IPS DF 6.9 (cell line): ENCODE measurements at regions not wholly inside any gene's neighbourhood (a gene's known extent, or its start where the extent isn't known, plus 50 kb on each side); places are given as distances from the start of the nearest gene placed in this dataset.

Experiments used
- DNase-seq: peaks from one replicate; pipeline ENCODE4 v3.0.0-alpha.2; 2013; ENCODE audit warnings: low read depth, low spot score
- H3K27ac ChIP-seq: one replicate; pipeline ENCODE4 v1.5.1; 2013; ENCODE audit warnings: low read length, control low read depth
- H3K27me3 ChIP-seq: 2 replicates; pipeline ENCODE4 v1.6.1; 2013; ENCODE audit warnings: mild to moderate bottlenecking, low read length; ENCODE audit not compliant: control insufficient read depth, insufficient read depth
- H3K36me3 ChIP-seq: 2 replicates; pipeline ENCODE4 v1.6.1; 2013; ENCODE audit warnings: low read length; ENCODE audit not compliant: control insufficient read depth, insufficient read depth
- H3K4me1 ChIP-seq: 2 replicates; pipeline ENCODE4 v1.6.1; 2013; ENCODE audit warnings: low read length; ENCODE audit not compliant: control insufficient read depth, insufficient read depth
- H3K4me3 ChIP-seq: 2 replicates; pipeline ENCODE4 v1.5.1; 2013; ENCODE audit warnings: mild to moderate bottlenecking, low read length
- H3K9me3 ChIP-seq: 2 replicates; pipeline ENCODE4 v1.6.1; 2013; ENCODE audit warnings: low read length, inconsistent platforms; ENCODE audit not compliant: control insufficient read depth, insufficient read depth
- WGBS: extraction: QIAGEN DNeasy Blood & Tissue Kit; methylation state at CpG from one replicate; pipeline ENCODE4 v1.1.7; 2013; ENCODE audit warnings: mixed read lengths, missing lambda C conversion rate; ENCODE audit not compliant: insufficient read length, insufficient coverage; 5-methylcytosine and 5-hydroxymethylcytosine counted together

GRCh38 chr13:61170856-61171255, 244.8 kb downstream of the PCDH20 start:
- Histone ChIP-seq H3K27me3 (no peaks in the 10 kb centered on the region), H3K4me3 (no peak overlapping the region), H3K4me1 (no peaks in the 10 kb centered on the region; the same call in 1 of the 2 replicates), H3K27ac (no peak overlapping the region), H3K9me3 (no peaks in the 10 kb centered on the region), H3K36me3 (no peaks in the 10 kb centered on the region)
- DNase-seq: no peak

GRCh38 chr13:61162636-61163035, 253.0 kb downstream of the PCDH20 start:
- H3K4me1 ChIP-seq: no peaks in the 10 kb centered on the region
- no peaks in the 10 kb centered on the region for H3K27me3 ChIP-seq
- no peaks in the 10 kb centered on the region for H3K9me3 ChIP-seq
- H3K4me3 ChIP-seq: no peak overlapping the region
- no peak for DNase-seq
- no peaks in the 10 kb centered on the region for H3K36me3 ChIP-seq
- WGBS: no CpG with 5 or more reads among the region's 1 CpG
- no peak overlapping the region for H3K27ac ChIP-seq

- Histone ChIP-seq H3K4me3 (no peak overlapping the region), H3K36me3 (no peaks in the 10 kb centered on the region), H3K4me1 (no peaks in the 10 kb centered on the region), H3K27ac (no peak overlapping the region), H3K9me3 (no peaks in the 10 kb centered on the region), H3K27me3 (no peaks in the 10 kb centered on the region)
- DNase-seq: no peak
- WGBS: no CpG with 5 or more reads among the region's 3 CpGs
Observed at GRCh38 chr13:61162106-61162505, 253.5 kb downstream of the PCDH20 start.

- H3K27me3 ChIP-seq: no peaks in the 10 kb centered on the region
- H3K27ac ChIP-seq: no peak overlapping the region
- no peaks in the 10 kb centered on the region for H3K4me1 ChIP-seq
- no peaks in the 10 kb centered on the region for H3K9me3 ChIP-seq
- DNase-seq: no peak
- WGBS: no CpG with 5 or more reads among the region's 1 CpG
- H3K36me3 ChIP-seq: no peaks in the 10 kb centered on the region
- no peak overlapping the region for H3K4me3 ChIP-seq
Observed at GRCh38 chr13:61156753-61157152, 258.9 kb downstream of the PCDH20 start.

- Histone ChIP-seq H3K27me3 (no peaks in the 10 kb centered on the region), H3K9me3 (no peaks in the 10 kb centered on the region), H3K4me3 (no peak overlapping the region), H3K4me1 (no peaks in the 10 kb centered on the region), H3K36me3 (no peaks in the 10 kb centered on the region), H3K27ac (no peak overlapping the region)
- no peak for DNase-seq
Observed at GRCh38 chr13:61151062-61151461, 264.6 kb downstream of the PCDH20 start.

- DNase-seq: no peak
- no peak overlapping the region for H3K27ac ChIP-seq
- H3K9me3 ChIP-seq: no peaks in the 10 kb centered on the region
Observed at GRCh38 chr13:61149331-61149730, 266.3 kb downstream of the PCDH20 start.

GRCh38 chr13:61148691-61149315, 266.8 kb downstream of the PCDH20 start:
- Histone ChIP-seq H3K27ac (no peak overlapping the region), H3K4me3 (no peak overlapping the region), H3K27me3 (no peaks in the 10 kb centered on the region), H3K4me1 (no peaks in the 10 kb centered on the region), H3K36me3 (no peaks in the 10 kb centered on the region), H3K9me3 (no peaks in the 10 kb centered on the region)
- WGBS: no CpG with 5 or more reads among the region's 6 CpGs
- no peak for DNase-seq

More at GRCh38 chr13:61149331-61149730, 266.3 kb downstream of the PCDH20 start:
- Histone ChIP-seq H3K36me3 (no peaks in the 10 kb centered on the region), H3K4me1 (no peaks in the 10 kb centered on the region), H3K4me3 (no peak overlapping the region), H3K27me3 (no peaks in the 10 kb centered on the region)

- Histone ChIP-seq H3K27ac (no peak overlapping the region), H3K36me3 (no peaks in the 10 kb centered on the region), H3K4me1 (no peaks in the 10 kb centered on the region), H3K9me3 (no peaks in the 10 kb centered on the region), H3K4me3 (no peak overlapping the region), H3K27me3 (no peaks in the 10 kb centered on the region)
- WGBS: no CpG with 5 or more reads among the region's 1 CpG
- no peak for DNase-seq
Observed at GRCh38 chr13:61148211-61148610, 267.4 kb downstream of the PCDH20 start.

- H3K36me3 ChIP-seq: no peaks in the 10 kb centered on the region
- no peaks in the 10 kb centered on the region for H3K27me3 ChIP-seq
- no peaks in the 10 kb centered on the region for H3K4me1 ChIP-seq
- H3K27ac ChIP-seq: no peak overlapping the region
- no CpG with 5 or more reads among the region's 1 CpG for WGBS
- H3K9me3 ChIP-seq: no peaks in the 10 kb centered on the region
- no peak for DNase-seq
- no peak overlapping the region for H3K4me3 ChIP-seq
Observed at GRCh38 chr13:61146571-61146970, 269.1 kb downstream of the PCDH20 start.

- DNase-seq: no peak
- no peaks in the 10 kb centered on the region for H3K9me3 ChIP-seq
- H3K4me3 ChIP-seq: no peak overlapping the region
- H3K27ac ChIP-seq: no peak overlapping the region
- no peaks in the 10 kb centered on the region for H3K36me3 ChIP-seq
- no peaks in the 10 kb centered on the region for H3K4me1 ChIP-seq
- WGBS: no CpG with 5 or more reads among the region's 4 CpGs
- no peaks in the 10 kb centered on the region for H3K27me3 ChIP-seq
Observed at GRCh38 chr13:61146158-61146557, 269.5 kb downstream of the PCDH20 start.

GRCh38 chr13:61144834-61145593, 270.6 kb downstream of the PCDH20 start:
- Histone ChIP-seq H3K4me1 (no peaks in the 10 kb centered on the region), H3K36me3 (no peaks in the 10 kb centered on the region), H3K9me3 (no peaks in the 10 kb centered on the region), H3K27ac (no peak overlapping the region), H3K27me3 (no peaks in the 10 kb centered on the region), H3K4me3 (no peak overlapping the region)
- WGBS: no CpG with 5 or more reads among the region's 2 CpGs
- no peak for DNase-seq
